Subcutaneous abdominal adipose tissue (tissue), 5 donors: ENCODE measurements at regions not wholly inside any gene's neighbourhood (a gene's known extent, or its start where the extent isn't known, plus 50 kb on each side); places are given as distances from the start of the nearest gene placed in this dataset.

Experiments
- H3K27ac ChIP-seq: one replicate; pipeline ENCODE4 v1.7.0; 2013; ENCODE audit warnings: low read depth, mild to moderate bottlenecking, inconsistent platforms, low read length, moderate library complexity
- H3K27me3 ChIP-seq, 5 donors: one replicate each; pipeline ENCODE4 v1.7.0; 2013; ENCODE audit warnings: low read length in 5 of 5, inconsistent platforms in 1 of 5; ENCODE audit not compliant: control insufficient read depth in 5 of 5, insufficient read depth in 4 of 5
- H3K36me3 ChIP-seq, 5 donors: one replicate each; pipeline ENCODE4 v1.7.0; 2013; ENCODE audit warnings: low read length in 5 of 5; ENCODE audit not compliant: control insufficient read depth in 5 of 5, insufficient read depth in 5 of 5
- H3K4me1 ChIP-seq, 5 donors: one replicate each; pipeline ENCODE4 v1.7.0; 2013; ENCODE audit warnings: low read length in 5 of 5, mild to moderate bottlenecking in 3 of 5, moderate library complexity in 1 of 5; ENCODE audit not compliant: control insufficient read depth in 5 of 5, insufficient read depth in 5 of 5
- H3K4me3 ChIP-seq, 5 donors: one replicate each; pipeline ENCODE4 v1.7.0; 2013; ENCODE audit warnings: low read length in 5 of 5, low read depth in 1 of 5
- H3K9ac ChIP-seq, 5 donors: one replicate each; pipeline ENCODE4 v1.7.0; 2013; ENCODE audit warnings: low read length in 5 of 5, mild to moderate bottlenecking in 4 of 5, moderate library complexity in 3 of 5
- H3K9me3 ChIP-seq, 5 donors: one replicate each; pipeline ENCODE4 v1.7.0; 2013; ENCODE audit warnings: low read length in 5 of 5; ENCODE audit not compliant: control insufficient read depth in 5 of 5
- donor health status: healthy.
- donor health status: healthy.
- donor health status: healthy.
- donor health status: healthy.
- donor health status: healthy.

DNA sequence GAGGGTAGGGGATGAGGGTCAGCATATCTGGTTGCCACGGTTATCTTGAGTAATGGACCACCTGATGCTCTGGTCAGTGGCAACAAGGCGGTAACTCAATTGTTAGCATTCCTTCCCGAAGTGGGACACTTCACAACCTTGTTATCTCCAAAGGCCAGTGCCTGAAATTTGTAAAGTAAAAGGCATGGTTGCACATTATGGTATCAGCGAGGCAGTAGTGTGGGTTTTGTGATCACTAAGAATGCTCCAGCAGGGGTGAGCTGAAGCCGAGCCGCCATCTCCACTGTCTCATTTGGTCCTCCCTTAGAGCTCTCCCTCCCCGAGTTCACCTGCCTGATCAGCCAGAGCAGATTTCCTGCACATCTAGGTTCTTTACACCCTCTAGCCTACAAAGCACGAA is 50.5 kb upstream of the LGALSL start:
- Histone ChIP-seq H3K9ac (peak overlapping the region in 4 of 5 donors; percentile 9 to 69 (median 56)), H3K27ac (peak overlapping the region; percentile 96), H3K4me1 (peaks cover 25 to 53% (median 51%) of the 10 kb centered on the region in 5 donors), H3K4me3 (peak overlapping the region; percentile 7 to 58 (median 34)), H3K9me3 (no peaks in the 10 kb centered on the region), H3K27me3 (no peaks in the 10 kb centered on the region), H3K36me3 (no peaks in the 10 kb centered on the region)

DNA sequence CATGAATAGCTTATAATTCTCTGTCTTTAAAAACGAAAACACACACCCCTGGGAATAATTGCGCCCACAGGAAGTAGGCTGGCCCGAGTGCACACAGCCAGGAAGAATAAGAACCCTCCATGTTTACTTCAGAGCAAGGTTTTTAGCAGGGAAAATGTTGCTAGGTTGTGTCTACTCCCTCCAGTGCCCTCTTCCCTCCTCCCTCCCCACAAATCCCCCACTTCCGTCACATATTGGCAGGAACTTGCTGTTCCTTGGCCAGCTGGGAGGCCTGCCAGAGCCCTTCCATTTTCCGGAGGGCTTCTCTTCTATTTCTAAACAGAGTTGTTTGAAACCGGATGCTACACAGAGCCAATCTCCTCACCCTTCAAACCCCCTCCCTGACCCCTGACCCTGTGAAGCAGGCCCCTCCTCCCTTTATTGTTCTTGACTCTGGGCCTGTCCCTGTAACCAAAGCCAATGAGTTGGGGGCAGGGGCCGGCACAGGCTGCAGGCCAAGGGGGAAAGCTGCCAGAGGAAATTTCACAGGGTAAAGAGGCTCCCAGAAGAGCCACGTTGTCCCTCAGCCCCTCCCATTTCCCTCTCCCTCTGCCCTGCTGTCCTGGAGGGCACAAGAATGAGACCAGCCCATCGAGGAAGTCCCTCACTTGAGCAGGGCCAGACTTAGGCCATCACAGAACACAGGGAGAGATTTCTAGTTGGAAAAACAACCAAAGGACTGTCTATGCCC is 49.8 kb upstream of the LGALSL start:
- H3K4me1 ChIP-seq: peaks cover 25 to 53% (median 51%) of the 10 kb centered on the region in 5 donors
- peak overlapping the region; percentile 7 to 58 (median 34) for H3K4me3 ChIP-seq
- no peaks in the 10 kb centered on the region for H3K9me3 ChIP-seq
- no peaks in the 10 kb centered on the region for H3K36me3 ChIP-seq
- peak overlapping the region in 4 of 5 donors; percentile 53 to 69 (median 58) for H3K9ac ChIP-seq
- peak overlapping the region; percentile 96 for H3K27ac ChIP-seq
- no peaks in the 10 kb centered on the region for H3K27me3 ChIP-seq
